CD4-positive, alpha-beta T cell (primary cell): ENCODE measurements at regions not wholly inside any gene's neighbourhood (a gene's known extent, or its start where the extent isn't known, plus 50 kb on each side); places are given as distances from the start of the nearest gene placed in this dataset.

Experiments
- ATAC-seq: fragments of 200-7000 bp; cut with Tn5 transposase; one replicate; pipeline ENCODE4 v1.10.0; 2022; ENCODE audit warnings: mild to moderate bottlenecking; ENCODE audit not compliant: poor library complexity
- CTCF ChIA-PET: fragments of 350-600 bp; sonication (Branson Sonifier 250); formaldehyde crosslinking; loops from one replicate; lab custom pipeline; 2021; ENCODE audit warnings: antibody characterized with exemption, inconsistent platforms; lab: Charles Lee
- POLR2A ChIA-PET: fragments of 350-600 bp; sonication (Branson Sonifier 250); formaldehyde crosslinking; loops from one replicate; lab custom pipeline; 2021; ENCODE audit warnings: antibody characterized with exemption, inconsistent platforms; lab: Charles Lee
- DNase-seq, 14 experiments: peaks; one replicate each; pipeline ENCODE4 v3.0.0-alpha.2; 2013 to 2020; ENCODE audit warnings: mixed read lengths in 2 of 14
- H3K27ac ChIP-seq, 2 donors: one replicate each; pipeline versions ENCODE4 v1.5.1 to v1.7.0; 2013; ENCODE audit warnings: low read length in 2 of 2, low read depth in 1 of 2, mild to moderate bottlenecking in 1 of 2
- H3K27me3 ChIP-seq, 2 experiments: 1 replicate in 1 of 2; 2 replicates in 1 of 2; pipeline versions ENCODE4 v1.6.1 to v1.7.0; 2013; ENCODE audit warnings: low read length in 2 of 2, control low read depth in 1 of 2, mild to moderate bottlenecking in 1 of 2, moderate library complexity in 1 of 2; ENCODE audit not compliant: insufficient read depth in 2 of 2, control insufficient read depth in 1 of 2
- H3K36me3 ChIP-seq: one replicate; pipeline ENCODE4 v1.6.1; 2013; ENCODE audit warnings: low read length, control low read depth; ENCODE audit not compliant: insufficient read depth
- H3K4me1 ChIP-seq: one replicate; pipeline ENCODE4 v1.6.1; 2013; ENCODE audit warnings: low read length, control low read depth; ENCODE audit not compliant: insufficient read depth
- H3K4me3 ChIP-seq: one replicate; pipeline ENCODE4 v1.5.1; 2013; ENCODE audit warnings: mild to moderate bottlenecking, low read length, moderate library complexity
- H3K9me3 ChIP-seq, 2 experiments: 1 replicate in 1 of 2; 2 replicates in 1 of 2; pipeline versions ENCODE4 v1.6.1 to v1.7.0; 2013; ENCODE audit warnings: low read length in 2 of 2, mild to moderate bottlenecking in 2 of 2, control low read depth in 1 of 2, moderate library complexity in 1 of 2; ENCODE audit not compliant: control insufficient read depth in 1 of 2, insufficient read depth in 1 of 2
- H3K27ac Mint-ChIP-seq: one replicate; pipeline ENCODE4 v1.8.0; 2020; ENCODE audit warnings: mixed read lengths
- H3K27me3 Mint-ChIP-seq: one replicate; pipeline ENCODE4 v1.8.0; 2021; ENCODE audit warnings: mixed read lengths
- H3K36me3 Mint-ChIP-seq: one replicate; pipeline ENCODE4 v1.8.0; 2021; ENCODE audit warnings: low read depth, mixed read lengths
- H3K4me1 Mint-ChIP-seq: one replicate; pipeline ENCODE4 v1.8.0; 2021; ENCODE audit warnings: low read depth, mixed read lengths
- H3K4me3 Mint-ChIP-seq: one replicate; pipeline ENCODE4 v1.8.0; 2020; ENCODE audit warnings: mild to moderate bottlenecking, mixed read lengths
- H3K9me3 Mint-ChIP-seq: one replicate; pipeline ENCODE4 v1.8.0; 2020; ENCODE audit warnings: mixed read lengths
- intact Hi-C, 2 experiments: fragments of 100-400 bp; cut with DNase I in 1 of 2; cut with micrococcal nuclease in 1 of 2; formaldehyde crosslinking; loops; one replicate each; pipeline versions ENCODE4 v1.15.1 to v1.9.0; 2023 to 2025; cut with DNase I, micrococcal nuclease
- TF ChIP-seq, protein P1 (sequence below): fragments of 200-600 bp; IDR thresholded peaks from one replicate; pipeline ENCODE4 v1.8.0; 2022; ENCODE audit warnings: antibody characterized with exemption, mild to moderate bottlenecking

DNA sequence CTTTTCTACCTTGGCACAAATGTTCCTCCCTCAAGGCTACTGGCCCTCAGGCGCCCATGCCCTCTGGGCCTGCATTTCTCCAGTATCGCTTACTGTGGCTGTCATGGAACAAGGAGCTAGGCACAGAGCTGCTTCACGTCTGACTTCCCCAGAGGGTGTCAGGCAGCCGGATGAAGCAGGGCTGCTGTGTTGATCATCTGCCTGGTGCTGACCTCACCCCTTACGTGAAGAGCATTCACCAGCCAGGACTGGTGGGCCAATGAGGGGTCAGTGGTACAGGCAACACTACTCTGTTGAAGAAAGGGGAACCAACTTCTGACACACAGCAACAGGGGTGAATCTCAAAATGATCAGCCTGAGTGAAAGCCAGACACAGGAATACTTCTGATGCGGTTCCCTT lies 215.5 kb upstream of the GALNT2 start:
- TF ChIP-seq, protein P1, sequence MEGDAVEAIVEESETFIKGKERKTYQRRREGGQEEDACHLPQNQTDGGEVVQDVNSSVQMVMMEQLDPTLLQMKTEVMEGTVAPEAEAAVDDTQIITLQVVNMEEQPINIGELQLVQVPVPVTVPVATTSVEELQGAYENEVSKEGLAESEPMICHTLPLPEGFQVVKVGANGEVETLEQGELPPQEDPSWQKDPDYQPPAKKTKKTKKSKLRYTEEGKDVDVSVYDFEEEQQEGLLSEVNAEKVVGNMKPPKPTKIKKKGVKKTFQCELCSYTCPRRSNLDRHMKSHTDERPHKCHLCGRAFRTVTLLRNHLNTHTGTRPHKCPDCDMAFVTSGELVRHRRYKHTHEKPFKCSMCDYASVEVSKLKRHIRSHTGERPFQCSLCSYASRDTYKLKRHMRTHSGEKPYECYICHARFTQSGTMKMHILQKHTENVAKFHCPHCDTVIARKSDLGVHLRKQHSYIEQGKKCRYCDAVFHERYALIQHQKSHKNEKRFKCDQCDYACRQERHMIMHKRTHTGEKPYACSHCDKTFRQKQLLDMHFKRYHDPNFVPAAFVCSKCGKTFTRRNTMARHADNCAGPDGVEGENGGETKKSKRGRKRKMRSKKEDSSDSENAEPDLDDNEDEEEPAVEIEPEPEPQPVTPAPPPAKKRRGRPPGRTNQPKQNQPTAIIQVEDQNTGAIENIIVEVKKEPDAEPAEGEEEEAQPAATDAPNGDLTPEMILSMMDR, result no peak
- H3K27ac ChIP-seq, result no peak overlapping the region
- DNase-seq (no peak), ATAC-seq (no peak)
- no peak overlapping the region for H3K4me3 ChIP-seq
- CTCF ChIA-PET, result no interaction called here
- Mint-ChIP-seq H3K27me3 (peaks cover 13% of the 10 kb centered on the region), H3K9me3 (no peaks in the 10 kb centered on the region), H3K27ac (no peak overlapping the region), H3K36me3 (no peaks in the 10 kb centered on the region), H3K4me3 (no peak overlapping the region), H3K4me1 (peaks cover 16% of the 10 kb centered on the region)
- POLR2A ChIA-PET, result no interaction called here
- no peaks in the 10 kb centered on the region for H3K9me3 ChIP-seq
- peaks cover 4% of the 10 kb centered on the region for H3K4me1 ChIP-seq
- H3K27me3 ChIP-seq, result peaks cover 1 to 4% of the 10 kb centered on the region in 2 experiments
- no peaks in the 10 kb centered on the region for H3K36me3 ChIP-seq
- intact Hi-C loops, result no loop called here

DNA sequence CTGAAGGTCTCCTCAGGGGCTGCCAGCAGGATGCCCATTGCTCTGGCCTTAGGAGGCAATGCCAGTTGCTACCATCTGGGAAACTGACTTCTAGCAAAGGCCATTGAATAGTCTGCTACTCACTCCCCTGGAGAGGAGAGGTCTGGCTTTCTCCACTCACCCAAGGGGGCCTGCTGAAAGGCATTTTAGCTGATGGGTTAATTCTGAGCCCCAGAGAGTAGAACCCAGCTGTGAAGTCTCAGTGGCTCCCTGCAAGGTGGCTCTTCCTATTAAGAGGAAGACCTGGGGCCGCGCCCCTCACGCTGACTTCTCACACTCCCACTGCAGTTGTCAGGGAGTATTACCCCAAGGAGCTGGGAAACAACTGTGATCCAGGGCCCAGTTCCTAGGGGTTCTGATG lies 213.3 kb upstream of the GALNT2 start:
- no peaks in the 10 kb centered on the region for H3K9me3 Mint-ChIP-seq

DNA sequence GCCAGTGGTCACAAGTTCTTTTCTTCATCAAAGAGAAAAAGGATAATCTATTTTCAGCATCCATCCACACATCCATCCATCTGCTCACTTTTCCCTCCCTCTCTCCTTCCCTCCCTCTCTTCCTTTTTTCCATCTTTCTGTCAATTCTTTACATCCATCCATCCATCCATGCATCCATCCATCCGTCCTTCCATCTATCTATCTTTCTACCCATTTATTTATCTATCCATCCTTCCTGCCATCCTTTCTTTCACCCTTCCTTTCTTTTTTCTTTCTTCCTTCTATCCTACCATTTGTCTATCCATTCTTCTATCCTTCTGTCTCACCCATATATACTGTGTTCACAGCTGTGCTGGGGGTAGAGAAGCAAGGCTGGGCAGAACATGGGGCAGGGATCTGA lies 212.4 kb upstream of the GALNT2 start:
- ChIA-PET POLR2A (no interaction called here), CTCF (no interaction called here)
- no peaks in the 10 kb centered on the region for H3K9me3 ChIP-seq
- no peak overlapping the region for H3K27ac ChIP-seq
- ATAC-seq (no peak), DNase-seq (no peak)
- H3K9me3 Mint-ChIP-seq, result no peaks in the 10 kb centered on the region
- no peak overlapping the region for H3K27ac Mint-ChIP-seq
- peaks cover 4% of the 10 kb centered on the region for H3K4me1 ChIP-seq
- no peaks in the 10 kb centered on the region for H3K36me3 Mint-ChIP-seq
- H3K4me3 ChIP-seq, result no peak overlapping the region
- peaks cover 16% of the 10 kb centered on the region for H3K4me1 Mint-ChIP-seq
- peaks cover 5% of the 10 kb centered on the region for H3K27me3 Mint-ChIP-seq
- peak overlapping the region; percentile 1 for H3K4me3 Mint-ChIP-seq
- intact Hi-C loops, result no loop called here
- H3K36me3 ChIP-seq, result no peaks in the 10 kb centered on the region
- peaks cover 0 to under 1% of the 10 kb centered on the region in 2 experiments for H3K27me3 ChIP-seq
- TF ChIP-seq, protein P1, result no peak

More for the DNA sequence above, 213.3 kb upstream of the GALNT2 start:
- Histone ChIP-seq H3K36me3 (no peaks in the 10 kb centered on the region), H3K27ac (no peak overlapping the region), H3K4me3 (no peak overlapping the region), H3K9me3 (no peaks in the 10 kb centered on the region), H3K27me3 (peaks cover 0 to 4% of the 10 kb centered on the region in 2 experiments), H3K4me1 (peaks cover 4% of the 10 kb centered on the region)
- peaks cover 5% of the 10 kb centered on the region for H3K27me3 Mint-ChIP-seq
- DNase-seq, result no peak
- ChIA-PET CTCF (no interaction called here), POLR2A (no interaction called here)
- H3K4me3 Mint-ChIP-seq, result no peak overlapping the region
- TF ChIP-seq, protein P1, result no peak
- no peak overlapping the region for H3K27ac Mint-ChIP-seq
- H3K4me1 Mint-ChIP-seq, result peaks cover 16% of the 10 kb centered on the region
- ATAC-seq, result no peak
- no peaks in the 10 kb centered on the region for H3K36me3 Mint-ChIP-seq
- intact Hi-C loops, result no loop called here
